Lower leg skin (tissue), 4 donors: ENCODE measurements at regions not wholly inside any gene's neighbourhood (a gene's known extent, or its start where the extent isn't known, plus 50 kb on each side); places are given as distances from the start of the nearest gene placed in this dataset.

Experiments used
- DNase-seq, 2 donors: peaks; one replicate each; pipeline ENCODE4 v3.0.0-alpha.2; 2019; ENCODE audit warnings: low spot score in 2 of 2
- H3K4me3 ChIP-seq: fragments of 200-600 bp; sonication (generic); 2 replicates; pipeline ENCODE4 v1.5.1; 2017; ENCODE audit warnings: mild to moderate bottlenecking, low read depth; ENCODE audit not compliant: poor library complexity, severe bottlenecking
- POLR2A ChIP-seq, 2 donors: fragments of 450-650 bp; IDR thresholded peaks; one replicate each; pipeline ENCODE4 v1.6.1; 2016 to 2017; ENCODE audit warnings: antibody characterized with exemption in 2 of 2, mild to moderate bottlenecking in 1 of 2, moderate library complexity in 1 of 2
- WGBS, 2 donors: methylation state at CpG; one replicate each; pipeline ENCODE4 v1.1.5; 2018; 5-methylcytosine and 5-hydroxymethylcytosine counted together
- intact Hi-C: fragments of 100-400 bp; cut with DNase I; formaldehyde crosslinking; loops from one replicate; pipeline ENCODE4 v1.15.0; 2023; ENCODE audit warnings: low total_unique reads
- TF ChIP-seq, protein P1 (sequence below), 3 donors: fragments of 450-650 bp; IDR thresholded peaks; one replicate each; pipeline ENCODE4 v1.5.1; 2016; ENCODE audit warnings: antibody characterized with exemption in 3 of 3, mild to moderate bottlenecking in 3 of 3, moderate library complexity in 2 of 3

DNA sequence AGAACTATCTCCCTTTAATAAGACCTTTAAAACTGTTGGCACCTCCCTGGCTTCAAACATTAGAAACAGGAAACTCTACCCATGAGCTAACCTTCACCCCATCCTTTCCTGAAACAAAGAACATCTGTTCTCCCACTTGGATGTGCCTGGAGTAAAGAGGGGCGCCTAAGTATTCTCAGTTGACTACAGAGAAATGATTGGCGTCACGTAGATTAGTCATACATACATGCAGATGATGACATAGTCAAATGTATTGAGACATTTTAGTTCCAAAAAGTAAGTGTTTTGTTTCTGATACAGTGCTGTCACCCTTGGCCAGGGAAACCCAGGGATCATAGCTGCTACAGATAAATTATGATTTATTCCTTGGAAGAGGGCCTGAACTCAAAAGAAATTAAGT is 260.0 kb upstream of the PLEKHG7 start:
- no peak for TF ChIP-seq POLR2A (IDR thresholded peaks at IDR 0.05)
- TF ChIP-seq, protein P1, sequence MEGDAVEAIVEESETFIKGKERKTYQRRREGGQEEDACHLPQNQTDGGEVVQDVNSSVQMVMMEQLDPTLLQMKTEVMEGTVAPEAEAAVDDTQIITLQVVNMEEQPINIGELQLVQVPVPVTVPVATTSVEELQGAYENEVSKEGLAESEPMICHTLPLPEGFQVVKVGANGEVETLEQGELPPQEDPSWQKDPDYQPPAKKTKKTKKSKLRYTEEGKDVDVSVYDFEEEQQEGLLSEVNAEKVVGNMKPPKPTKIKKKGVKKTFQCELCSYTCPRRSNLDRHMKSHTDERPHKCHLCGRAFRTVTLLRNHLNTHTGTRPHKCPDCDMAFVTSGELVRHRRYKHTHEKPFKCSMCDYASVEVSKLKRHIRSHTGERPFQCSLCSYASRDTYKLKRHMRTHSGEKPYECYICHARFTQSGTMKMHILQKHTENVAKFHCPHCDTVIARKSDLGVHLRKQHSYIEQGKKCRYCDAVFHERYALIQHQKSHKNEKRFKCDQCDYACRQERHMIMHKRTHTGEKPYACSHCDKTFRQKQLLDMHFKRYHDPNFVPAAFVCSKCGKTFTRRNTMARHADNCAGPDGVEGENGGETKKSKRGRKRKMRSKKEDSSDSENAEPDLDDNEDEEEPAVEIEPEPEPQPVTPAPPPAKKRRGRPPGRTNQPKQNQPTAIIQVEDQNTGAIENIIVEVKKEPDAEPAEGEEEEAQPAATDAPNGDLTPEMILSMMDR (IDR thresholded peaks at IDR 0.05), result no peak
- intact Hi-C loops, result no loop called here
- no peak overlapping the region for H3K4me3 ChIP-seq
- no peak for DNase-seq
- 65 to 66% methylated on average over 3 of the region's 3 CpGs for WGBS, 2 donors

DNA sequence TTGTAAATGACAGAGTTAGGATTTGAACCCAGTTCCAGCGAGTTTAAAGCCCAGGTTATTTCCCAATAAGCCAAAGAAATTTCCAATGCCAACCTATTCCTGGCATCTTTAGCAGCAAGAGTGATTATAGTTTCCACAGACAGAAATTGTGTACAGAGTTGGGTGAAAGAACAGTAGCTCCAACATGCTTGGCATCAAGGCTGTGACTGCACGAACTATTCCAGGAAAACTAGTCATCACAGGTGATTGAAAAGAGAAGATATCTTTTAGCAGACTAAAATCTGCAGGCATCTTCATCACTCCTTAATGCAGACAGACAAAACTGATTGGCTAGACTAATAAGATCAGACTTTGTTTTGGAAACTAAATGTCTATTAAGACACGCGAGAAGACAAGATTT is 262.7 kb upstream of the PLEKHG7 start:
- no peak for DNase-seq
- intact Hi-C loops, result no loop called here
- 50 to 51% methylated on average over 4 of the region's 4 CpGs for WGBS, 2 donors

DNA sequence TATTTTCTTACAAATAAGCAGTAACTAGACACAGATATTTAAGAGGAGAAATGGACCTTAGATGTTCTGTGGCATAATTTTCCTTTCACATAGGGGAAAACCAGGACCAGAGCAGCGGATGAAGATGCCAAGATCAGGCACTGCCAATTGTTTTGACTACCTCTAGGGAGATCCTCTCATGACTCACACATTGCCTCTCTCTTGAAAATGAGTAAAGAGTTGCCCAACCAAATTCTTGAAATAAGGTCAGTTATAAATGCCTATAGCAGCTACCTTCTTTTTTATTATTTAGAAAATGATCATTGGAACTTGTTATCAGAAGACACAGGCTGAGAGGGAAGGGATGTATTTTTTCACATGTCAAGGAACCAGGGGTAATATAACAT is 263.4 kb upstream of the PLEKHG7 start:
- peak in 1 of 2 donors; percentile 67 for DNase-seq
- H3K4me3 ChIP-seq, result no peak overlapping the region
- 7 to 18% methylated on average over 1 of the region's 1 CpG for WGBS, 2 donors
- TF ChIP-seq, protein P1 (IDR thresholded peaks at IDR 0.05), result no peak
- intact Hi-C loops, result no loop called here

More for the DNA sequence above, 262.7 kb upstream of the PLEKHG7 start:
- no peak overlapping the region for H3K4me3 ChIP-seq
- TF ChIP-seq, protein P1 (IDR thresholded peaks at IDR 0.05), result no peak
- TF ChIP-seq POLR2A (IDR thresholded peaks at IDR 0.05), result no peak

DNA sequence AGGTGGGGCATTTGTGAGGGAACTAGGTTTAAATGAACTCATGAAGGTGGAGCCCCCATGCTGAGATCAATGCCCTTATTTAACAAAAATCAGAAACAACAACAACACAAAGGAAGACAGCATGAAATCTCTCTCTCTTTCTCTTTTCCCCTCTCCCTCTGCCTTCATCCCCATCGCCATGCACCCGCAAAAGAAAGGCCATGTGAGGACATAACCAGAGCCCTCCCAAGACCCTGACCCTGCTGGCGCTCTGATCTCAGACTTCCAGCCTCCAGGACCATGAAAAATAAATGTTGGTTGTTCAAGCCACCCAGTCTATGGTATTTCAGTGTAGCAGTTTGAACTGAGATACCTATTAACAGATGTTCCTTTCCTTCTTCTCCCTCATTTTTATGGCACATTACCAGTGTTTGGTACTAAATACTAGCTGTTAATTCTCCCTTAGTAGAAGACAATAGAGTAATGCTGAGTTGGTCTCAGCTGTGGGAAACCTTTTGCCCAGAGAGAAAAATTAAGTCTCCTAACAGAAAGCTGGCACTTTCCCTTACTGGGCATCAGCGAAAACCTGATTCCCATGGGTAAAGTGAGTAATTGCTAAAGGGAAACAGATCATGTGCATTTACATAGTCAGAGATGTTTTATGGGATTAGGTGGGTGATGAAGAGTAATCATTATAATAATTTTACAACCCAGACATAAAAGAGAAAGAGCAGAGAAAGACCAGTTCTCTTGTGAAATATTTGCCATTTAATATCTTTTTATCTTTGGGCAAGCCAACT is 264.0 kb upstream of the PLEKHG7 start:
- intact Hi-C loops, result no loop called here
- DNase-seq, result no peak
- no peak overlapping the region for H3K4me3 ChIP-seq
- 75 to 80% methylated on average over 4 of the region's 4 CpGs for WGBS, 2 donors
- TF ChIP-seq, protein P1 (IDR thresholded peaks at IDR 0.05), result no peak
- no peak for TF ChIP-seq POLR2A (IDR thresholded peaks at IDR 0.05)

DNA sequence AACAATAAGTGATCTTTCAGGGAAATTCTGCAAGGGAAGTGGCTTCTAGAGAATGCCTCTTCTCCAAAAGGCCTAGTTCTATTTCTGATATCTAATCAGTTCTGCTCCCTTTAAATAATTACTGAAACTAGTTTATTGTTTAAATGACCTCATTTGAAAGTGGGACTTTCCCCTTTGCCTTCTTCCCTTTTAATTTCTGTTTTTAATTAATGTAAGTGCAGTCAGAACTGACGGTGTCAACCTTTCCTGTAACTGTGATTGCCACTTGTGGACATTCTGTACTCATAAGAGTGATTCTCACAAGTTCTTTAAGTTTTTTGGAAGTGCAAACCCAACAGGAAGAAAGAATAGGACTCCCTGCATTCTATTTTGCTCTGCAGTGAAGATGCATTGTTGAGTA is 265.3 kb upstream of the PLEKHG7 start:
- DNase-seq, result no peak
- intact Hi-C loops, result no loop called here
- 26 to 38% methylated on average over 1 of the region's 1 CpG for WGBS, 2 donors
- H3K4me3 ChIP-seq, result no peak overlapping the region
- TF ChIP-seq, protein P1 (IDR thresholded peaks at IDR 0.05), result no peak
- TF ChIP-seq POLR2A (IDR thresholded peaks at IDR 0.05), result no peak

DNA sequence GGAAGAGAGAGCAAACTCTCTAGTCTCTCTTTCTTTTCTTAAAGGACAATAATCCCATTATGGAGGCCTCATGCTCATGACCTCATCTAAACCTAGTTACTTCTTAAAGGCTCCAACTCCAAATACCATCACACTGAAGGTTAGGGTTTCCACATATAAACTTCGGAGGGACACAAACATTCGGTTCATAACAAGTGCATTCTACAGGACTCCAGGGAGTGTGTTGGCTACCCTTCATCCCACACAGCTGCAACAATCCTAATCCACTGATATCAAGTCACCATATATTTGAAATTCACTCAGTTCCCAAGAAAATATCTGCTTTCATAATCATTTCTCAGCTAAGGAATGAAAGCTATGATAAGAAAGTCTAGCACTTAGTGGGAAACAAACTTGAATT is 265.9 kb upstream of the PLEKHG7 start:
- TF ChIP-seq, protein P1 (IDR thresholded peaks at IDR 0.05), result no peak
- TF ChIP-seq POLR2A (IDR thresholded peaks at IDR 0.05), result no peak
- intact Hi-C loops, result no loop called here
- H3K4me3 ChIP-seq, result no peak overlapping the region
- DNase-seq, result no peak
- WGBS, 2 donors, result 83 to 86% methylated on average over 2 of the region's 2 CpGs
